H9 (cell line): ENCODE measurements at regions not wholly inside any gene's neighbourhood (a gene's known extent, or its start where the extent isn't known, plus 50 kb on each side); places are given as distances from the start of the nearest gene placed in this dataset.

Experiments
- DNase-seq: peaks from one replicate; pipeline ENCODE4 v3.0.0-alpha.2; 2017
- H2AFZ ChIP-seq: one replicate; pipeline ENCODE4 v1.6.1; 2013; ENCODE audit warnings: mild to moderate bottlenecking, low read length, control low read depth, moderate library complexity
- H2AK5ac ChIP-seq: 2 replicates; pipeline ENCODE4 v1.6.1; 2013; ENCODE audit warnings: low read length, control low read depth, mixed read lengths; ENCODE audit not compliant: insufficient read length
- H2BK120ac ChIP-seq: one replicate; pipeline ENCODE4 v1.6.1; 2013; ENCODE audit warnings: low read depth, mild to moderate bottlenecking, low read length, control low read depth, inconsistent platforms; ENCODE audit not compliant: poor library complexity, severe bottlenecking
- H2BK12ac ChIP-seq: 2 replicates; pipeline ENCODE4 v1.6.1; 2013; ENCODE audit warnings: low read length, control low read depth, mixed read lengths, low read depth; ENCODE audit not compliant: insufficient read length
- H2BK15ac ChIP-seq: 2 replicates; pipeline ENCODE4 v1.6.1; 2013; ENCODE audit warnings: low read depth, low read length, control low read depth
- H2BK20ac ChIP-seq: one replicate; pipeline ENCODE4 v1.6.1; 2013; ENCODE audit warnings: low read depth, mild to moderate bottlenecking, low read length, control low read depth, inconsistent platforms; ENCODE audit not compliant: poor library complexity, severe bottlenecking
- H2BK5ac ChIP-seq: 2 replicates; pipeline ENCODE4 v1.6.1; 2013; ENCODE audit warnings: low read length, control low read depth, mixed read lengths; ENCODE audit not compliant: insufficient read length
- H3K14ac ChIP-seq: 2 replicates; pipeline ENCODE4 v1.6.1; 2013; ENCODE audit warnings: low read length, control low read depth; ENCODE audit not compliant: insufficient read depth
- H3K18ac ChIP-seq: 2 replicates; pipeline ENCODE4 v1.6.1; 2013; ENCODE audit warnings: low read depth, mild to moderate bottlenecking, mixed read lengths, low read length, control low read depth; ENCODE audit not compliant: insufficient read length
- H3K23ac ChIP-seq: 2 replicates; pipeline ENCODE4 v1.6.1; 2013; ENCODE audit warnings: low read length, control low read depth, mixed read lengths, low read depth; ENCODE audit not compliant: insufficient read length
- H3K23me2 ChIP-seq: 2 replicates; pipeline ENCODE4 v1.6.1; 2013; ENCODE audit warnings: low read depth, mild to moderate bottlenecking, mixed read lengths, low read length, control low read depth; ENCODE audit not compliant: insufficient read length, poor library complexity, severe bottlenecking
- H3K27ac ChIP-seq: 2 replicates; pipeline ENCODE4 v1.5.1; 2013; ENCODE audit warnings: low read length, control low read depth, mixed read lengths, low read depth; ENCODE audit not compliant: insufficient read length
- H3K27me3 ChIP-seq: 2 replicates; pipeline ENCODE4 v1.6.1; 2013; ENCODE audit warnings: low read length, control low read depth, inconsistent platforms; ENCODE audit not compliant: insufficient read depth
- H3K4ac ChIP-seq: 2 replicates; pipeline ENCODE4 v1.6.1; 2013; ENCODE audit warnings: low read depth, mild to moderate bottlenecking, control low read depth, inconsistent platforms, low read length, moderate library complexity
- H3K4me1 ChIP-seq: 2 replicates; pipeline ENCODE4 v1.6.1; 2013; ENCODE audit warnings: low read length, control low read depth, inconsistent platforms; ENCODE audit not compliant: insufficient read depth
- H3K4me2 ChIP-seq: 2 replicates; pipeline ENCODE4 v1.6.1; 2013; ENCODE audit warnings: low read length, control low read depth, mixed read lengths; ENCODE audit not compliant: insufficient read length, insufficient read depth
- H3K56ac ChIP-seq: 2 replicates; pipeline ENCODE4 v1.6.1; 2013; ENCODE audit warnings: low read depth, mild to moderate bottlenecking, mixed read lengths, low read length, control low read depth; ENCODE audit not compliant: insufficient read length
- H3K79me1 ChIP-seq: 2 replicates; pipeline ENCODE4 v1.6.1; 2013; ENCODE audit warnings: low read depth, mild to moderate bottlenecking, moderate library complexity, low read length, control low read depth, inconsistent platforms; ENCODE audit not compliant: insufficient read depth, poor library complexity, severe bottlenecking
- H3K79me2 ChIP-seq: 2 replicates; pipeline ENCODE4 v1.6.1; 2013; ENCODE audit warnings: low read length, control low read depth, inconsistent platforms; ENCODE audit not compliant: insufficient read depth
- H3K9ac ChIP-seq: 2 replicates; pipeline ENCODE4 v1.6.1; 2013; ENCODE audit warnings: low read length, control low read depth, mixed read lengths; ENCODE audit not compliant: insufficient read length; ENCODE audit errors: extremely low read depth
- H3K9me3 ChIP-seq: one replicate; pipeline ENCODE4 v1.6.1; 2013; ENCODE audit warnings: low read depth, low read length, inconsistent platforms; ENCODE audit not compliant: control insufficient read depth
- H3T11ph ChIP-seq: one replicate; pipeline ENCODE4 v1.6.1; 2013; ENCODE audit warnings: mild to moderate bottlenecking, low read length, control low read depth, inconsistent platforms
- H4K20me1 ChIP-seq: one replicate; pipeline ENCODE4 v1.6.1; 2013; ENCODE audit not compliant: control insufficient read depth, insufficient read length, insufficient read depth
- H4K5ac ChIP-seq: 2 replicates; pipeline ENCODE4 v1.6.1; 2013; ENCODE audit warnings: low read depth, mild to moderate bottlenecking, mixed read lengths, low read length, control low read depth; ENCODE audit not compliant: insufficient read length
- H4K8ac ChIP-seq: replicated peaks from 2 replicates; pipeline ENCODE4 v1.6.1; 2013; ENCODE audit warnings: low read length, control low read depth, mixed read lengths, low read depth; ENCODE audit not compliant: insufficient read length
- H4K91ac ChIP-seq: 2 replicates; pipeline ENCODE4 v1.6.1; 2013; ENCODE audit warnings: low read depth, mild to moderate bottlenecking, moderate library complexity, mixed read lengths, low read length, control low read depth; ENCODE audit not compliant: insufficient read length
- H3K27ac Mint-ChIP-seq, 3 experiments: 2 replicates in 2 of 3; 3 replicates in 1 of 3; pipeline ENCODE4 v1.8.0; 2020 to 2021; ENCODE audit warnings: mixed read lengths in 3 of 3, mild to moderate bottlenecking in 1 of 3, moderate library complexity in 1 of 3
- H3K27me3 Mint-ChIP-seq: 2 replicates; pipeline ENCODE4 v1.8.0; 2021; ENCODE audit warnings: low read depth, mild to moderate bottlenecking, moderate library complexity, mixed read lengths
- H3K36me3 Mint-ChIP-seq, 3 experiments: 2 replicates in 2 of 3; 3 replicates in 1 of 3; pipeline ENCODE4 v1.8.0; 2020 to 2021; ENCODE audit warnings: low read depth in 3 of 3, mixed read lengths in 3 of 3; ENCODE audit not compliant: insufficient read depth in 1 of 3
- H3K4me1 Mint-ChIP-seq, 2 experiments: 2 replicates each; pipeline ENCODE4 v1.8.0; 2020; ENCODE audit warnings: mixed read lengths in 2 of 2
- H3K4me3 Mint-ChIP-seq, 2 experiments: 2 replicates in 1 of 2; 3 replicates in 1 of 2; pipeline ENCODE4 v1.8.0; 2020 to 2021; ENCODE audit warnings: mild to moderate bottlenecking in 2 of 2, mixed read lengths in 2 of 2, moderate library complexity in 1 of 2
- H3K9me3 Mint-ChIP-seq, 2 experiments: 2 replicates in 1 of 2; 3 replicates in 1 of 2; pipeline ENCODE4 v1.8.0; 2020; ENCODE audit warnings: mild to moderate bottlenecking in 2 of 2, mixed read lengths in 2 of 2, moderate library complexity in 1 of 2
- CTCF ChIP-seq: fragments of 200-600 bp; sonication (generic); conservative IDR thresholded peaks from 3 replicates; pipeline ENCODE4 v1.8.0; 2021; ENCODE audit warnings: antibody characterized with exemption, mild to moderate bottlenecking
- WGBS: extraction: QIAGEN DNeasy Blood & Tissue Kit; methylation state at CpG from one replicate; pipeline ENCODE4 v1.1.7; 2013; ENCODE audit warnings: missing lambda C conversion rate, low lambda C conversion rate, mixed read lengths; ENCODE audit not compliant: insufficient read length; ENCODE audit errors: extremely low coverage; 5-methylcytosine and 5-hydroxymethylcytosine counted together

GRCh38 chr13:103812558-103812957 lies 746.3 kb upstream of the SLC10A2 start:
- H3K27ac ChIP-seq: no peak overlapping the region
- H3K79me2 ChIP-seq: no peaks in the 10 kb centered on the region
- Mint-ChIP-seq H3K27ac (no peak overlapping the region), H3K4me3 (no peak overlapping the region), H3K27me3 (no peaks in the 10 kb centered on the region), H3K36me3 (peaks cover 7 to 17% (median 9%) of the 10 kb centered on the region in 3 experiments; a peak in 6 of 7 replicates), H3K9me3 (peaks cover 2 to 24% of the 10 kb centered on the region in 2 experiments; a peak in 4 of 5 replicates), H3K4me1 (no peaks in the 10 kb centered on the region)
- H2BK12ac ChIP-seq: no peak overlapping the region
- no peaks in the 10 kb centered on the region for H3K23me2 ChIP-seq
- no peak overlapping the region for H3T11ph ChIP-seq
- no CpG with 5 or more reads among the region's 4 CpGs for WGBS
- H3K79me1 ChIP-seq: no peaks in the 10 kb centered on the region
- no peak overlapping the region for H2BK120ac ChIP-seq
- H2AK5ac ChIP-seq: no peak overlapping the region
- H3K9me3 ChIP-seq: no peaks in the 10 kb centered on the region
- no peak overlapping the region for H2AFZ ChIP-seq
- H3K18ac ChIP-seq: no peak overlapping the region
- no peaks in the 10 kb centered on the region for H3K27me3 ChIP-seq
- DNase-seq: no peak
- H3K4me1 ChIP-seq: no peaks in the 10 kb centered on the region
- H3K23ac ChIP-seq: no peak overlapping the region
- H3K4me2 ChIP-seq: no peak overlapping the region
- no peak overlapping the region for H4K8ac ChIP-seq
- H3K4ac ChIP-seq: no peak overlapping the region
- H2BK5ac ChIP-seq: no peak overlapping the region
- no peaks in the 10 kb centered on the region for H4K20me1 ChIP-seq
- no peak overlapping the region for H2BK15ac ChIP-seq
- no peak overlapping the region for H3K14ac ChIP-seq
- no peak for TF ChIP-seq CTCF
- no peak overlapping the region for H4K91ac ChIP-seq
- no peak overlapping the region for H3K56ac ChIP-seq
- H4K5ac ChIP-seq: no peak overlapping the region
- H3K9ac ChIP-seq: no peak overlapping the region
- H2BK20ac ChIP-seq: no peak overlapping the region
